ENCODE measurements at regions not wholly inside any gene's neighbourhood (a gene's known extent, or its start where the extent isn't known, plus 50 kb on each side); places are given as distances from the start of the nearest gene placed in this dataset.
A peak's percentile ranks its signal among the peaks of the same experiment; 100 is the strongest.
"Not testable (repeated sequence)": the region's sequence is repeated elsewhere in the genome, so short reads cannot be mapped to it uniquely, and the experiment has no call there.

DNA sequence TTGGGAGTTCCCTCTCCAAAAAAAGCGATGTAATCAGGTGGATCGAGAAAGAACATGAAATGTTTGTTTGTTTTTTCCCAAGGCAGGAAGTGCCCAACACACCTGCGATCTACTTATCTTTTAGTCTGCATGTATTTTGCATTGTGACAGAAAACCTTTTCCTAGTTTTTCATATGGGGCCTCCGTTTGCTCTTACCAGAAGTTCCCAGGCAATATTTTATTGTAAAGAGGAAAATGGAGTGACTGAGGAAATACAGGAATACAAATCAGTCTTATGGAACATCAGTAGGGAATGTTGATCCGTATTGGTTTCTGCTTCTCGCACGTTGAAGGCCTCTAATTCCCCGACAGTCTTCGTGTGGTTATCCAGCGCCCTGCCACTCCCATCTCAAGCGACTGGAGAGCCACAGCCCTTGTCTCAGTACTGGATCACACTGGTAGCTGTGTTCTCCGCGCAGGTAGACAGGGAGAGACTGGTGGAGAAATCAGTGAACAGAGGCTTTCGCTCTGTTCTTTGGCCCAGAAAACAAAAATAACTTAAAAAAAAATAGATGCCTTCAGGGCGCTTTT lies 107.4 kb downstream of the TRIM27 start:
- no peak overlapping the region for H3K27ac Mint-ChIP-seq
- peaks cover 75% of the 10 kb centered on the region for H3K27me3 Mint-ChIP-seq
- ChIA-PET POLR2A (no interaction called here), CTCF (no interaction called here)
- H3K4me1 Mint-ChIP-seq: peaks cover 14% of the 10 kb centered on the region
- H3K9me3 Mint-ChIP-seq (ENCODE audit: low read depth): peaks cover 4% of the 10 kb centered on the region
- no peak for DNase-seq
- no peak for ATAC-seq
- peaks cover 10% of the 10 kb centered on the region for H3K36me3 Mint-ChIP-seq (ENCODE audit: low read depth)
- no peak overlapping the region for H3K4me3 Mint-ChIP-seq
- intact Hi-C loops (cut with DNase I, micrococcal nuclease): loop anchor here in 1 of 2 experiments (10.0 kb wide), 2 partner anchors 1262 to 1532 kb away; no protein-coding TSS in a partner anchor

DNA sequence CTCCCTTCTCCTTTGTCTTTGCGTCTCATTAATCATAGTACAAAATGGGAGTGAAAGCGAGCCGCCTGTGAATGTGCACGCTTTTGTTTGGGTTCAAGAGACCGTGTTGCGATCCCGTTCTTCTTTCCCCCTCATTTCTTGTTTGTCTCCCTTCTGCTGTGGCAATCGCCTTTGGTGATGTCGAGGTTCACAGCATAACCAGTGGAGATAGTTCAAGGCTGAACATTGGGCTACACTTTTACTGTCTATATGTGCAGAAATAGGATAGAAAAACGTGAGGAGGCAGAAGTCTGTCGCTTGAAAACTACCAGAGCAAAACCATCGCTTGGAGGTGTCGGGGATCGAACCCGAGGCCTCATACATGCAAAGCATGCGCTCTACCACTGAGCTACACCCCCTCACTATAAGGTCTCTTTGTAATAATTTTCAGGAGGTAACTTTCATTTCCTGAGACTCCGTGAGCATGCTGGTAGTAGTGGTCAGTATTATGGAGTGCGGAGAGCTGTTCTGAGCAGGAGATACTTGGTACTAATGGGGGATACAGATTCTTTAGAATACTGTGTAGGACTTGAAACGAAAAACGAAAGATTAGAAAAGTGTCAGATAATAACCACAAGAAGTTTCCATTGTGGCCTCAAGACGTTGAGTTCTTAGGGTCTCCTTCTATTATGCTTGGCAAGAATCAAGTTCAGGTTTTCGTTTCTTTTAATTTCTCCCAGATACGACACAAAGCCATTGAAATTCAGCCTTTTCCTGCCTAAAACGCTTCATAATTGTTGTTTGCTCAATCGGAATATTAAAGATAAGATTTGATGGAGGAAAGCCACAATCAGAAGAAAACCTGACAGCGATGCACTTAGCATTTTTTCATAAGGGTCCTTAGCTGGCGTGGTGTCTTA lies 106.6 kb downstream of the TRIM27 start:
- intact Hi-C loops (cut with DNase I, micrococcal nuclease): loop anchor here in 1 of 2 experiments (10.0 kb wide), 2 partner anchors 1262 to 1532 kb away; no protein-coding TSS in a partner anchor
- ChIA-PET POLR2A (interaction anchor here (0.6 kb wide), 1 partner anchor 9 kb away, joined by 8 read pairs; no protein-coding TSS in a partner anchor), CTCF (no interaction called here)
- Mint-ChIP-seq H3K27me3 (peaks cover 72% of the 10 kb centered on the region), H3K36me3 (ENCODE audit: low read depth) (peaks cover 7% of the 10 kb centered on the region), H3K27ac (no peak overlapping the region), H3K4me1 (peaks cover 14% of the 10 kb centered on the region), H3K9me3 (ENCODE audit: low read depth) (peaks cover 1% of the 10 kb centered on the region), H3K4me3 (peak overlapping the region; percentile 5)
- peak; percentile 66 for DNase-seq
- ATAC-seq: peak; percentile 71

DNA sequence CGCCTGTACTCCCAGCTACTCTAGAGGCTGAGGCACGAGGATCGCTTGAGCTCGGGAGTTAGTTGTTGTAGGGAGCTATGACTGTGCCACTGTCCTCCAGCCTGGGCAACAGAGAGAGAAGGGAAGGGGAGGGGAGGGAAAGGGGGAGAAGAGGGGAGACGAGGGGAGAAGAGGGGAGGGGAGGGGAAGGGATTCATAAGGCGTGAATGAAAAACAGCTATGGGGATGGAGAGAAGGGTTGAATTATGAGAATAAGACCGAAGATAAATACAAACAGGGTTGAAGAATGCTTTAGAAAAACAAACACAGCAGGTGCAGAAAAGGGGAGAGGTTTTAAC lies 106.0 kb downstream of the TRIM27 start:
- Mint-ChIP-seq H3K27me3 (peaks cover 68% of the 10 kb centered on the region), H3K9me3 (ENCODE audit: low read depth) (no peaks in the 10 kb centered on the region), H3K27ac (no peak overlapping the region), H3K36me3 (ENCODE audit: low read depth) (peaks cover 4% of the 10 kb centered on the region), H3K4me1 (peaks cover 14% of the 10 kb centered on the region), H3K4me3 (no peak overlapping the region)
- DNase-seq (no peak), ATAC-seq (no peak)
- CTCF ChIA-PET: no interaction called here
- POLR2A ChIA-PET: interaction anchor here (0.6 kb wide), 1 partner anchor 9 kb away, joined by 8 read pairs; no protein-coding TSS in a partner anchor
- intact Hi-C loops (cut with DNase I, micrococcal nuclease): loop anchor here in 1 of 2 experiments (10.0 kb wide), 2 partner anchors 1263 to 1533 kb away; no protein-coding TSS in a partner anchor

DNA sequence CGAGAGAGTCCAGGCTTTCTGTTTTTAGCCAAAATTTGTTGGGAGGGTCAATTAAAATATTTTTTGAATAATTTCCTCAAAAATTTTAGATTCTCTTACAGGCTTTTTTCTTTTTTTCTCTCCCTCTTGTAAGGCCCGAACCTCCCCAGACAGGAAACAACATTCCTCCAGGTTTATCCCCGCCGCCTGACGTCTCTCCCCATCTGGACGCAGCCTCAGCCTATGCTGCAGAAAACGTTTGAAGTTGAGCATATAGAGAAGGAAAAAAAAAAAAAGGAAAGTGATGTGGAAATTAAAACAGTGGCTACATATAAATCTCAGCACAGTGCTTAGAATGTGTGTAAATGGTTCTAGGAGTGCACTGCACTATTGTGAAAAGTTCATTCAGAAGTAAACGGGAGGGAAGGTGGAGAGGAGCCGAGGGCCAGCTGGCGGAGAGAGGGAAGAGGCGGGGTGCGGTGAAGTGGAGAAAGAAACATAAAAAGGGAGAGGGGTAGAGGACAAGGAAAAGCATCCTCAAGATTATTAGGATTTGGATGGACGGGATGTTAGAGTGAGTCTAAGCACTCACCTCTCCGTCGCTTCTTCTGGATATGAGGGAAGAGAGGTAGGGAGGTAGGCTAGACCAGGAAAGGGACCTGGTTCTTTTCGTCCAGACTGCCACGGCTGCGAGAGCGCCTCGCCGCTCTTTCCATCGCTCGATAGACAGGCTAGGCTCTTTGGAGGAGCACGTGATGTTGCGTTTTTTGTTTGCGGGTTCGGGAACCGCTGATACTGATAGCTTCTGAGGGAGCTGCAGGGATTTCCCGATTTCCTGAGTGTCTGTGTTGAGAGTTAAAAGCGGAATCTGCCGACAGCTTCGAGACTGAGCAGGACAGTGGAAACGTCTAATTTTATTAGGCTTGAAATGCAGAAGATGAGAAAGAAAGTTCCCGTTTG lies 98.7 kb downstream of the TRIM27 start:
- Mint-ChIP-seq H3K9me3 (ENCODE audit: low read depth) (no peaks in the 10 kb centered on the region), H3K36me3 (ENCODE audit: low read depth) (no peaks in the 10 kb centered on the region), H3K4me3 (peak overlapping the region; percentile 9), H3K27ac (no peak overlapping the region), H3K27me3 (peaks cover 64% of the 10 kb centered on the region), H3K4me1 (peaks cover 12% of the 10 kb centered on the region)
- DNase-seq (no peak), ATAC-seq (no peak)
- POLR2A ChIA-PET: no interaction called here
- intact Hi-C loops (cut with DNase I, micrococcal nuclease): no loop called here
- CTCF ChIA-PET: interaction anchor here (0.6 to 1.9 kb wide), 3 partner anchors 13 to 470 kb away, joined by 6 to 10 read pairs (median 9); no protein-coding TSS in a partner anchor

DNA sequence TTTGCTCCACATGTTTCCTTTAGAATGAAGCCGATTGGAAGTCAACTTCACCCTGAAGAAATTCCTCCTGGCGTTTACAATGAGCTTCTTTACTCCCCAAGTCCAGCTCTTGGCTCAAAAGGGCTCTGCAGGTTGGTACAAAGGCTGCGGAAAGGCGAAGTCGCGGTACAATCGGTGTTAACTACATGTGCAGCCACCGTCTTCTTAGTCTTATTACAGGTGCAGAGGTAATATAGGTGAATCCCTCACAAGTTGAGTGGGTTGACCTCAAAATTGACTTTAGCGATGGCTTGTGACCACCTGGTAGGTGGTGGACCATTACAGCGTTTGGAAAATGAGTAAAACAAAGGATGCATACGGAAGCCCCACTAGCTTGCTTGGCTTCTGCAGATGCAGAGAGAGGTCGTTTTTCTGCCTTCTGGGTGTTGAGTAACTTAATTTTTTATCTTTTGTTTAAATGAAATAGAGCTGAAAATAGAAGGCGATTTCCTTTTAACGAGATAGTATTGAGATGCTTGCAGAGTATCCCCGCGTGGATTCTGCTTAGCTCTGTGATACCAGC lies 98.0 kb downstream of the TRIM27 start:
- H3K36me3 Mint-ChIP-seq (ENCODE audit: low read depth): no peaks in the 10 kb centered on the region
- no peaks in the 10 kb centered on the region for H3K9me3 Mint-ChIP-seq (ENCODE audit: low read depth)
- ChIA-PET CTCF (interaction anchor here (0.6 to 1.9 kb wide), 3 partner anchors 12 to 190 kb away, joined by 3 to 10 read pairs (median 9); no protein-coding TSS in a partner anchor), POLR2A (no interaction called here)
- peaks cover 12% of the 10 kb centered on the region for H3K4me1 Mint-ChIP-seq
- H3K27me3 Mint-ChIP-seq: peaks cover 70% of the 10 kb centered on the region
- DNase-seq: no peak
- H3K27ac Mint-ChIP-seq: no peak overlapping the region
- H3K4me3 Mint-ChIP-seq: peak overlapping the region; percentile 9
- intact Hi-C loops (cut with DNase I, micrococcal nuclease): no loop called here
- ATAC-seq: no peak

DNA sequence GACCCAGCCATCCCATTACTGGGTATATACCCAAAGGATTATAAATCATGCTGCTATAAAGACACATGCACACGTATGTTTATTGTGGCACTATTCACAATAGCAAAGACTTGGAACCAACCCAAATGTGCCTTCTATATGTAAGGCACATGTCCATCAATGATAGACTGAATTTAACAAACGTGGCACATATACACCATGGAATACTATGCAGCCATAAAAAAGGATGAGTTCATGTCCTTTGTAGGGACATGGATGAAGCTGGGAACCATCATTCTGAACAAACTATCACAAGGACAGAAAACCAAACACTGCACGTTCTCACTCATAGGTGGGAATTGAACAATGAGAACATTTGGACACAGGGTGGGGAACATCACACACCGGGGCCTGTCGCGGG lies 92.1 kb downstream of the TRIM27 start:
- H3K4me1 Mint-ChIP-seq; H3K4me3 Mint-ChIP-seq; CTCF ChIA-PET; H3K9me3 Mint-ChIP-seq (ENCODE audit: low read depth); H3K27ac Mint-ChIP-seq; POLR2A ChIA-PET; H3K36me3 Mint-ChIP-seq (ENCODE audit: low read depth); ATAC-seq; DNase-seq: not testable (repeated sequence)
- peaks cover 53% of the 10 kb centered on the region for H3K27me3 Mint-ChIP-seq
- intact Hi-C loops (cut with DNase I, micrococcal nuclease): loop anchor here in 1 of 2 experiments (10.0 kb wide), 1 partner anchor 763 kb away; no protein-coding TSS in a partner anchor

DNA sequence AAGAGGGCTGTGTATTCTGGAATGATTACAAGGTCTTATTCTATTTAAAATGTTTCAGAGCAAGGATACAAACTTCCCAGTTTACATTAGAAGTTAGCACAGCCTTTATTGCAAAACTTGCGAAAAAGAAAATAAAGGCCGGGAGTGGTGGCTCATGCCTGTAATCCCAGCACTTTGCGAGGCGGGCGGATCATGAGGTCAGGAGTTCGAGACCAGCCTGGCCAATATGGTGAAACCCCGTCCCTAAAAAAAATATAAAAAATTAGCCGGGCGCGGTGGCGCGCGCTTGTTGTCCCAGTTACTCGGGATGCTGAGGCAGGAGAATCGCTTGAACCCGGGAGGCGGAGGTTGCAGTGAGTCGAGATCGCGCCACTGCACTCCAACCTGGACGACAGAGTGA lies 87.1 kb downstream of the TRIM27 start:
- not testable (repeated sequence) for ATAC-seq; H3K9me3 Mint-ChIP-seq (ENCODE audit: low read depth); H3K36me3 Mint-ChIP-seq (ENCODE audit: low read depth); H3K27ac Mint-ChIP-seq
- POLR2A ChIA-PET: interaction anchor here (0.6 to 1.8 kb wide), 3 partner anchors 27 to 59 kb away, joined by 3 to 8 read pairs (median 5); no protein-coding TSS in a partner anchor
- Mint-ChIP-seq H3K4me3 (peak overlapping the region; percentile 83), H3K4me1 (peaks cover 15% of the 10 kb centered on the region), H3K27me3 (peaks cover 27% of the 10 kb centered on the region)
- CTCF ChIA-PET: interaction anchor here (0.6 to 5.9 kb wide), 21 partner anchors 10 to 277 kb away, joined by 3 to 87 read pairs (median 5); partner anchors contain the start of gene TRIM27
- DNase-seq: peak; percentile 30
- intact Hi-C loops (cut with DNase I, micrococcal nuclease): loop anchor here (1.0 to 10.0 kb wide), 4 partner anchors 149 to 758 kb away; no protein-coding TSS in a partner anchor

DNA sequence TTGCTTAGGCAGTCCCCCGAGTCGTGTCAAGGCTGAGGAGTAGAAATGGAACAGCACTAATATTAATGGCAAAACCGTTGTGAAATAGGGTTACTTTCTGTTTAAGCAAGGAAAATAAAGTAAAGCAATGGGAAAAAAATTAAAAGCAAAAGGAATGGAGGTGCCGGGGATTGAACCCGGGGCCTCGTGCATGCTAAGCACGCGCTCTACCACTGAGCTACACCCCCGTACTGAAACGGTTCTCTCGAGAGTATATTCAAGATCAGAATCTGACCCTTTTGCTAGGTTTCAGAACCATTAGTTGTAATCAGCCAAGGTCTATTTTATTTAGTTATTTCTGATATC lies 85.5 kb downstream of the TRIM27 start:
- Mint-ChIP-seq H3K36me3 (ENCODE audit: low read depth) (peaks cover 3% of the 10 kb centered on the region), H3K4me1 (peaks cover 15% of the 10 kb centered on the region), H3K4me3 (peak overlapping the region; percentile 83), H3K27me3 (peaks cover 22% of the 10 kb centered on the region), H3K9me3 (ENCODE audit: low read depth) (no peaks in the 10 kb centered on the region), H3K27ac (peak overlapping the region; percentile 75)
- peak; percentile 76 for DNase-seq
- intact Hi-C loops (cut with DNase I, micrococcal nuclease): loop anchor here (1.0 to 10.0 kb wide), 9 partner anchors 47 to 757 kb away; partner anchors contain the start of gene TRIM27 (in 1 of the 2)
- POLR2A ChIA-PET: interaction anchor here (0.6 to 1.9 kb wide), 9 partner anchors 11 to 180 kb away, joined by 3 to 8 read pairs (median 5); partner anchors contain the start of gene TRIM27
- ATAC-seq: peak; percentile 54
- CTCF ChIA-PET: interaction anchor here (0.6 to 5.9 kb wide), 38 partner anchors 11 to 1275 kb away, joined by 3 to 87 read pairs (median 4); partner anchors contain the start of genes TRIM27 and ZNF311

DNA sequence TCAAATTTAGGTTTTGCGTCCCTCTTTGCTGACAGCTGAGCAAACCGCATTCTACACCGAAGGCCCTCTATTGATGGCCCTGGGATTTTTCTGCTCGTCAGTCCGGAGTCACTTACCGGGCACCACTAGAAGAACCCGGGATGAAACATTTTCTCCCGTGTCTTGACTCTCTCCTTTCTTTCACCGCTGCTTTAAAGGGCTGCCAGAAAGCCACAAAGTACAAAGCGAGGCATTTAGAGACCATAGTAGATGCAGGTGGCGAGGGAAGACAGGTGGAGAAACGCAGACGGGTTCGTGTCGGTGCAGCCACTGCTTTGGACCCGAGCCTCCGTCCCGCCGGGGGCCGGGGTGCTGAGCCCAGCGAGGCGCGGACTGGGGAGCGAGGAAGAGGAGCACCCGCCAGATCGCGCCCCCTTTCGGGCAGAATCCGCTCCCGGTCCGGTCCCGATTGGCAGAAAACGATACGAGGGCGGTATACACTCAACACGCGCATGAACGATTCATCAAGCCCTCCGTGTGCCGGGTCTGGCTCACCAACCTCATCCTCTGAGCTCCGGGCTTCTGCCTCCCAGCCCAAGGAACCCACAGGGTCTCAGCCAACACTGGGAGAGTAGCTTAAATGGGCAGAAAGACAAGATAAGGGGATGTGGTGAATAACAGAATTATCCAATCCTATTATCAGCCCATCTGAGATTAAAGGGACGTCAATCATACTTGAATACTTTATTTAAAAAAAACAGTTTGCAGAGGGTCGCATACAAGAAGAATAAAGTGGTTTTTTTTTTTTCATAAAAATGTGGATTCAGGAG lies 84.9 kb downstream of the TRIM27 start:
- no peaks in the 10 kb centered on the region for H3K9me3 Mint-ChIP-seq (ENCODE audit: low read depth)
- ChIA-PET POLR2A (interaction anchor here (0.6 to 1.9 kb wide), 7 partner anchors 10 to 180 kb away, joined by 3 to 8 read pairs (median 4); partner anchors contain the start of gene TRIM27), CTCF (interaction anchor here (0.5 to 5.9 kb wide), 34 partner anchors 11 to 1716 kb away, joined by 3 to 87 read pairs (median 4); partner anchors contain the start of genes TRIM27 and ZNF311)
- peak overlapping the region; percentile 75 for H3K27ac Mint-ChIP-seq
- peaks cover 3% of the 10 kb centered on the region for H3K36me3 Mint-ChIP-seq (ENCODE audit: low read depth)
- peaks cover 15% of the 10 kb centered on the region for H3K4me1 Mint-ChIP-seq
- ATAC-seq (peak; percentile 87), DNase-seq (peak; percentile 94)
- H3K27me3 Mint-ChIP-seq: peaks cover 17% of the 10 kb centered on the region
- intact Hi-C loops (cut with DNase I, micrococcal nuclease): loop anchor here (1.0 to 10.0 kb wide), 11 partner anchors 24 to 756 kb away; partner anchors contain the start of gene TRIM27 (in 1 of the 2)
- H3K4me3 Mint-ChIP-seq: peak overlapping the region; percentile 83
